IPS DF 19.7 (cell line): ENCODE measurements at regions not wholly inside any gene's neighbourhood (a gene's known extent, or its start where the extent isn't known, plus 50 kb on each side); places are given as distances from the start of the nearest gene placed in this dataset.
A peak's percentile ranks its signal among the peaks of the same experiment; 100 is the strongest.
"Not testable (repeated sequence)": the region's sequence is repeated elsewhere in the genome, so short reads cannot be mapped to it uniquely, and the experiment has no call there.

Experiments
- DNase-seq: peaks from one replicate; pipeline ENCODE4 v3.0.0-alpha.2; 2013; ENCODE audit warnings: low read depth, low spot score

DNA sequence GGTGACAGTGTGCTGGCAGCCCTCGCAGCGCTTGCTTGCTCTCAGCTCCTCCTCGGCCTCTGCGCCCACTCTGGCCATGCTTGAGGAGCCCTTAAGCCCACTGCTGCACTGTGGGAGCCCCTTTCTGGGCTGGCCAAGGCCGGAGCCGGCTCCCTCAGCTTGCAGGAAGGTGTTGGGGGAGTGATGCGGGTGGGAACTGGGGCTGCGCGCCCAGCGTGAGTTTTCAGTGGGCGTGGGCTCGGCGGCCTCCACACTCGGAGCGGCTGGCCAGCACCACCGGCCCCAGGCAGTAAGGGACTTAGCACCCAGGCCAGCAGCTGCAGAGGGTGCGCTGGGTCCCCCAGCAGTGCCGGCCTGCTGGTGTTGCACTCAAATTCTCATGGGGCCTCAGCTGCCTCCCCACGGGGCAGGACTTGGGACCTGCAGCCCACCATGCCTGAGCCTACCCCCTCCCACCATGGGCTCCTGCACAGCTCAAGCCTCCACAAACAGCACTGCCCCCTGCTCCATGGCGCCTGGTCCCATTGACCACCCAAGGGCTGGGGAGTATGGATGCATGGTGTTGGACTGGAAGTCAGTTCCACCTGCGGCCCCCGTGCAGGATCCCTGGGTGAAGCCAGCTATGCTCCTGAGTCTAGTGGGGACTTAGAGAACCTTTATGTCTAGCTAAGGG is 223.1 kb upstream of the PTPRD start:
- no peak for DNase-seq

DNA sequence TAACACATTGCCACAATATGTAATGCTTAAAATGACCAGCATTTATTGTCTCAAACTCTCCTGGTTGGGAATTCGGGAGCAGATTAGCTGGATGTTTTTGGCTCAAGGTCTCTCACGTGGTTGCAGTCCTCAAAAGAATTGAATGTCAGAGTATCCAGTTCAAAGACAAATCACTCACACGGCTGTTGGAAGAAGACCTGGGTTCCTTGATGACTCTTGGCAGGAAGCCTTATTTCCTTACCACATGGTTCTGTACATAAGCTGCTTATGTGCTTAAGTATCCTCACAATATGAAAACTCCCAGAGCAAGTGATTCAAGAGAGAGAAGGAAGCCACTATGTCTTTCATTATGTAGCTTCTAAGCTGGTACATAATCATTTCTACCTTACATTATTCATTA is 230.3 kb upstream of the PTPRD start:
- DNase-seq, result no peak

DNA sequence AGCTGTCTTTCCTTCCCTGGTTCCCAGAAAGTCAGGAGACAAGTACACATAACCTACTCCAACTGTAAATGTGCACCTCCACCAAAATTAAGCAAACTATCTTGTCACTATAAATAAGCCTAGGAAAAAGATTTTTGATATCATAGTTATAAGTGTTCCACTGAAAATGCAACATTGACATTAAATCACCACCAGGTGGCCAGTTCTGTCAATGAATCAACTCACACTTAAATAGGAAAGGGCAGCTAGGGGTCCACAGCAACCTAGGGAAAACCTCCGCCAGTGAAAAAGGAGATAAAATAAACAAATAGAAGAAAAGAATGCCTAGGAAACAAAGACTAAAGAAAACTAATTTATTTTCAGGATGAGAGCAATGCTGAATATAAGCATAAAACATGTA is 243.0 kb upstream of the PTPRD start:
- DNase-seq, result peak; percentile 0

DNA sequence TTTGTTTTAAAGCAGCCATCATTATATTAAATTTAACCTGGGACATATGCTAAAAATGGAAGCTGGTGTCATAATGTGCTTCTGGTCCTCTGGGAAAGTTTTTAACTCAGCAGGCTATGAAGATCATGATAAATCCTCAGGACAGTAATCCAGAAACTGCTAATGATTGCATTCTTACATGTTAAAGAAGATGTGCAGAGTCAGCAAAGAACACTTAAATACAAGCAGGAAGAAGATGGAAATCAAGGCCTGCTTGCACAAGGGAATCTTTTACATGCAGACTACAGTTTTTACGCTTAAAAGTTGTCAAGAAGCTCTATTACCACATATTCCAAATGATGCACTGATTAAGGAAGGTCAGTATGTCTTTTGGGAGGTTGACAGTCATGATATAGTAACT is 246.0 kb upstream of the PTPRD start:
- no peak for DNase-seq

DNA sequence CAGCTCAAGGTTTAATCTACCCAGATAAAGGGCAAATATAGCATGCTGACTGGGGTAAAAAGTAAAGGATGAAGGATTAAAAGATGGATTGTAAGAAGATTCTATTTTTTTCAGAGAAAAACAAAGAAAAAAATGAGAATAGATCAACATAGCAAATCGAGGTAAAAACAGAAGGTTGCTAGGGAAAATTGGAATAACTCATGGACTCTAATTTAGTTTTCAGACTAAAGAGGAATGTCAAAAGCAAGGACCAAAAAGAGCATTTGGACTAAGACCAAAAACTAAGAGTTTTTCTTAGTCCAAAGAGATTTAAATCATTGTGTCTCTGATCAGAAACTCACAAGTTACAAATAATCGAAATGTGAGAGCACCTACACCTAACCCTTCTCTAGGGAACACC is 250.7 kb upstream of the PTPRD start:
- DNase-seq, result no peak

DNA sequence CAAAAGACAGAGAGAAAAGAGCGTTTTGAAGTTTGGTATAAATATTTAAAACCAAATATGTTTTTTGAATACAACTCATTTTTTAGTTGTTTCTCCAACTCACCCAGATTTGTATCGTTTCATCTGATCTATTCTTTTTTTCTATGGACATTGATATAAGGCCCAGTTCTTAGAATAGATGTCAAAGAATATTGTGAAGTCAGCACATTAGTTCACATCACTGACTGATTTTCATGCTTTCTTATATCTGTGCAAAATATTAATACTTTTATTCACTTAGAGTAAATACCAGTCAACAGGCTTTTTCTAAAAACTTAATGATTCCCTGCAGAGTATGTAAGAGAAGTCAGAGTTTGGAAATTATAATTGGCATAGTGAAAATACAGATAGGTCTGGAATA is 254.4 kb upstream of the PTPRD start:
- no peak for DNase-seq

DNA sequence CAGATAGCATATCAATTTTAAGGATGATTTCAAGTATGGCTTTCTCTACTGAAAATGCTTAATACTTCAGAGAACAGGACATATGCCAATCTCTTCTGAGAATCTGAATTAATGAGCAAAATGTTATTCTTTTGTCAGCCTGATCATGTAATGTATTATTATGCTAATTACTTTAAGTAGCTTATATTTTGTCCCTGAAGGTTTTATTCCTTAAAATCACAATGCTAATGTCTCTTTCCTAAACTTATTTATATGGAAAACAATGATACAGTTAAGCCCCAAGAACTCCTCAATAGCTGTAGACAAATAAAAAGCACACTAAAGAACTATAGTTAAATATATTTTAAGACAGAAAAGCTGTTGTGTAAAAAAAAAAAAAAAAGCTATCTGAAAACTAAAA is 256.9 kb upstream of the PTPRD start:
- DNase-seq, result no peak

DNA sequence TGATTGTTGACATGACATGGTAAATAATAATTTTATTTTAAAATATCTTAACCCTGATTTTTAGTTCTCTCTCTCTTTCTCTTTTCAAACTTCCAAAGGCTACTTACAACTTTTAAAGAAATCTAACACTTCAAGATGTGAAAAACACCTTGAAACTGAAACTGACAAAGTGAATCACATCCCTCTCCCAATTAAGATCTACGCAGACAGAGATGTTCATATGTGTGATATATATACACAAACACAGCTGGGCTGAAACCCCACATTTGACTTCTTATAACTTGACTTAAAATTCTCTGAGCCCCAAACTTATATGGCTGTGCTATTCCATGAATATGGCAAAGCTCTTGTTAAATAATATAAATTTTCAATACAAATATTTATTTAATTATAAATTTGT is 261.2 kb upstream of the PTPRD start:
- no peak for DNase-seq

DNA sequence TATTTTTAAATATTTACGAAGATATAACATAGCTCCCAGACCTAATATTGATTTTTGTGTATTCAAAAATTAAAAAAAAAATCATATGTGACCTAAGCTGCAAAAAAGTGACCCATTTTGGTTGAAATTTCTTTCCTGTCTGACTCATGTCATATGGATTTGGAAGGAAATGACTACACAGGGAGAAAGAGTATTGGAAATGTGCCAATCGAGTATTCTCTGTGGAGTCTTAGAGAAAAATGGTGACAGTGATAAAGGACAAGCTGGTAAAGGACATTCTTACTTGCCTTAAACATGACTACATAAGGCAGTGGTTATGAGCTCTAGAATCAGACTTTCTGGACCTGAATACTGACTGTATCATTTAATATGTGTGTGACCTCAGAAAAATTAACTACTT is 262.9 kb upstream of the PTPRD start:
- no peak for DNase-seq

DNA sequence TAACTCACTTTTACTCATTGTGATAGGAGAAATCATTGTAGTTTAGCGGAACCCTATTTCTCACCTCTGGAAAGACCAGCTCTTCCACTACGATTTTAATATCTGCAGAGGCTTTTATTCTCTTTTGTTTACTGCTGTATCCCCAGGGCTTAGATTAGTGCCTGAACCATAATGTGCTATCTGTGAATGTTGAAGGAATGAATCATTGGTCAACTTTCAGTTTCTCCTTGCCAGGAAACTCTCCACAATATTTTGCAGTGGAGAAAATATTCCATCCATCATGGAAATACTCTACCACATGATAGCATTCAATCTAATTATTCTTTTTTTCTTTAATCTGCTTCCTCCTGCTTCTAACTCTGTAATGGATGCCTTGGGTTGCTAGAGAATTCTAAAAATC is 263.5 kb upstream of the PTPRD start:
- no peak for DNase-seq

DNA sequence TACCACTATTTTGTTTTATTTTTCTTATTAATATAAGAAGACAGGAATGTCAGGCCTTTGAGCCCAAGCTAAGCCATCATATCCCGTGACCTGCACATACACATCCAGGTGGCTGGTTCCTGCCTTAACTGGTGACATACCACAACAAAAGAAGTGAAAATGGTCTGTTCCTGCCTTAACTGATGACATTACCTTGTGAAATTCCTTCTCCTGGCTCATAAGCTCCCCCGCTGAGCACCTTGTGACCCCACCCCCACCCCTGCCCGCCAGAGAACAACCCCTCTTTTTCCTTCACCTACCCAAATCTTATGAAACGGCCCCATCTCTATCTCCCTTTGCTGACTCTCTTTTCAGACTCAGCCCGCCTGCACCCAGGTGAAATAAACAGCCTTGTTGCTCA is 277.5 kb upstream of the PTPRD start:
- not testable (repeated sequence) for DNase-seq

DNA sequence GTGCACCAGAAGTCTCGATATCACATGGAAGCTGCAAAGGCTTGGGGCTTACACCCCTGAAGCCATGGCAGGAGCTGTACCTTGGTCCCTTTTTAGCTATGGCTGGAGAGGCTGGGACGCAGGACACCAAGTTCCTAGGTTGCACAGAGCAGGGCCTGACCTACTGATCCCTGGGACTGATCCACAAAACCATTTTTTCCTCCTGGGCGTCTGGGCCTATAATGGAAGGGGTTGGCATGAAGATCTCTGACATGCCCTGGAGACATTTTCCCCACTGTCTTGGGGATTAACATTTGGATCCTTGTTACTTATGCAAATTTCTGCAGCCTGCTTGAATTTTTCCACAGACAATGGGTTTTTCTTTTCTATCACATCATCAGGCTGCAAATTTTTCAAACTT is 286.7 kb upstream of the PTPRD start:
- no peak for DNase-seq

DNA sequence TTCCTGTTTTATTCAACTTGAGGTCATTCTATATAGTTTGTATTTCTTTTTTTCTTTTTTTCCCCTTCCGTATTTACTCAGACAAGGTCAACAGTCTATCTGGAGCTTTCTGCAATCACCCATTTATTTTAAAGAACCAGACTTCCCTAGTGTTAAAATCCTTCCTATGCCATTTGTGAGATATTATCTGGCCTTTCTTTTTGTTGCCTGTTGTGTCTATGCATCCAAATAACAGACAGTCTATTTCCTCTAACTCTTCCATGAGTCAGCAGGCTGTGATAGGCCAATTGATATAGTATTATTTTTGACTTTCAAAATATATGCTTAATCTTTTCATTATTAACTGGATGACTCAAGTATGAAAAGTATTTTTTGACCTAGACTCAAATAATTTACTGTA is 291.2 kb upstream of the PTPRD start:
- no peak for DNase-seq

DNA sequence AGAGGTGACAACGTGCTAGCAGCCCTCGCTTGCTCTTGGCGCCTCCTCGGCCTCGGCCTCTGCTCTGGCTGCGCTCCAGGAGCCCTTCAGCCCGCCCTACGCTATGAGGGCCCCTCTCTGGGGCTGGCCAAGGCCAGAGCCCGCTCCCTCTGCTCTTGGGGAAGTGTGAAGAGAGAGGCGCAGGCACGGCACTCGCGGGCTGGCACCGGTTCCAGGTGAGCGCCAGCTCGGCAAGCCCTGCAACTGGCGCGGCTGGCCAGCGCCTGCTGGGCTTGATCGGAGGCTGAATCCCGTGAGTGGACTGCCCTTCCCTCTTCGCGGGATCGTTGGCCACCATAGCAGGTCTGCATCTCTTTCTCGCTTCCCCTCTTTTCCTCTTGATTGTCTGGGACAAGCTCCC is 298.0 kb upstream of the PTPRD start:
- no peak for DNase-seq

DNA sequence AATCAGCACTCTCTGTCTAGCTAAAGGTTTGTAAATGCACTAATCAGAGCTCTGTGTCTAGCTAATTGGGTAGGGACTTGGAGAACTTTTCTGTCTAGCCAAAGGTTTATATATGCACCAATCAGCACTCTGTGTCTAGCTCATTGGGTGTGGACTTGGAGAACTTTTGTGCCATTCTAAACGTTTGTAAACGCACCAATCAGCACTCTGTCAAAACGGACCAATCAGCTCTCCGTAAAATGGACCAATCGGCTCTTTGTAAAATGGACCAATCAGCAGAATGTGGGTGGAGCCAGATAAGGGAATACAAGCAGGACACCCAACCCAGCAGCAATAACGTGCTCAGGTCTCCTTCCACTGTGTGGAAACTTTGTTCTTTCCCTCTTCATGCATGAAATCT is 298.6 kb upstream of the PTPRD start:
- DNase-seq, result no peak

DNA sequence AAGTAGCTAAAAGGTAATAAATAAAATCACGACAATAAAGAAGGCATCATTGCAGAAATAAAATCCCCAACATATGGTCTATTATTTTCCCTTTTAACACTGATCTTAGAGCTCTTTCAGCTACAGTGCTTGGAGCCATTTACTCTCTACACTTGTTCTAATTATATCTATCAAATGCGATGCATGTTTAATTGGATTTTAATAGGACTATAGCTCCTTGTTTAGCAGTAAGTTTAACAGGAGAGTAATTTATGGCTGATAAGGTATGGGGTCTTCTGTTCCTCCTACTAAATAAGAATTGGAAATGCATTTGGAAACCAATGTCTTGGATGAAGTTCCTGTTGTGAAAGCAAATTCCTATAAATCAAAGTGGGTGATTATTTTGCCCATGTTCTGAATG is 304.2 kb upstream of the PTPRD start:
- no peak for DNase-seq

DNA sequence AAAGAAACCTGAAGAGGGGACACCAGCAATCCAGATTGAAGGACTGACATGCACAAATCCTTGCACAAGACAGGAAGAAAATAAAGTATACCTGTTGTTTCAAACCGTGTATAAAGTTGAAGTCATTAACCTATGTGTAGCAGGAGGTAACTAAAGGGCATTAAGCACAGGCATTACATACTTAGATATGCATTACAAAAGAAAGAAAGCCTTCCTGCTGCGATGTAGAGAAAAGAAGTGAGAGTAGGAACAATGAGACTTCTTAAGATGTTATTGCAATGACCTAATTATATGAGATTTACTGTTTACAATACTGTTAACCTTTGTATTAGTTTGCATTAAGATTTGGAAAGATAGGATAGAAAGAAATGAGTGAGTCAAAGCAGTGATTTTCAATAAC is 308.9 kb upstream of the PTPRD start:
- DNase-seq, result peak; percentile 65

DNA sequence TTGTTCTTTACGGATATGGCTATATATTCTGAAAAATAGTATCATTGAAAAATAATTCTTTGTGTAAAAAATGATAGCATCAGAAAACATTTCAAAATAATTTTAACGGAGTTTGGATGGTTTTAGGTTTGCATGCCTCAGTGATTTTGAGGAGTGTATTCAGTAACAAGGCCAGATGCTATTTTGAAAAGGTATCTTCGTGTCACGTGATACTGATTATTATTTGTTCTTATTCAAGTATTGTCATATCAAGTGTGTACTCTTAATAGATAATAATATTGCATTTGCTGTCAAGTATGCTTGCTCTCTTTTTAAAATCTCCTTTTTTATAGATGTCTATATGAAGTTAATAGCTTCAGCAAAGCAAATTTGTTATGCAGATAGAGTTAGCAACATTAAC is 313.1 kb upstream of the PTPRD start:
- no peak for DNase-seq

DNA sequence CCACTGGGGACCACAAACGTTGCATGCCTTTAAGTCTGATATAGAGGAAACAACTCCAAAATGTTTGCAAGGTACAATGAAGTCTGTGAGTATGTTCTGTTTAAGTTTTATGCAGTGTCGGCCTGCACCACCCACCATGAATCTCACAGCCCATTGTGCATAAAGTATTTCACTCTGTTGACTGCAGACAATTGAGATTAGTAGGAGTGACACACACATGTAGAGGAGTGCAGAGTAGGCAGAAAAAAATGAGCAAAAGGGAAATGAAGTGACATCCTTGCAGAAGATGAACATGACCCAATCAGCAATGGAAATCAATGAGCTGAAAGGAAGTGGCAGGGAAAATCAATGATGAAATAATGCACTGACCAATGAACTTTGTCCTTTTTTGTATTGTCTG is 315.6 kb upstream of the PTPRD start:
- no peak for DNase-seq

DNA sequence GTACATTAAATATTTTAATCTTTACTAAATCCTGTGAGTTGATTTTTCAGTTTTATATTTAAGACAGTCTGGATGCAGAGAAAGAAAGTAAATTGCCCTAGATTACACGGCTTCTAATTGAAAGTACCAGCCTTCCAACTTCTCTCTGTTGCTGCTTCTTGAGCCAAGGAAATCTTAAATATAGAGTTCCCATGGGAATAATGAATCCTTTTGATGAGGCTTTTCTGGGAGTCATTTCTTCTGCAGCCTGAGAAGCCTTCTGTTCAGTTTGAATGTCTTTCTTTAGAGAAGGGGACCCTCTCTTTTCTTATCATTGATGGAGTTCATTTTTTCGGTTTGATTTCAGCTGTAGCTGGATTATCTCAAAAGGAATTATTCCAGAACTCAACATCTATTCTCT is 317.3 kb upstream of the PTPRD start:
- DNase-seq, result no peak

DNA sequence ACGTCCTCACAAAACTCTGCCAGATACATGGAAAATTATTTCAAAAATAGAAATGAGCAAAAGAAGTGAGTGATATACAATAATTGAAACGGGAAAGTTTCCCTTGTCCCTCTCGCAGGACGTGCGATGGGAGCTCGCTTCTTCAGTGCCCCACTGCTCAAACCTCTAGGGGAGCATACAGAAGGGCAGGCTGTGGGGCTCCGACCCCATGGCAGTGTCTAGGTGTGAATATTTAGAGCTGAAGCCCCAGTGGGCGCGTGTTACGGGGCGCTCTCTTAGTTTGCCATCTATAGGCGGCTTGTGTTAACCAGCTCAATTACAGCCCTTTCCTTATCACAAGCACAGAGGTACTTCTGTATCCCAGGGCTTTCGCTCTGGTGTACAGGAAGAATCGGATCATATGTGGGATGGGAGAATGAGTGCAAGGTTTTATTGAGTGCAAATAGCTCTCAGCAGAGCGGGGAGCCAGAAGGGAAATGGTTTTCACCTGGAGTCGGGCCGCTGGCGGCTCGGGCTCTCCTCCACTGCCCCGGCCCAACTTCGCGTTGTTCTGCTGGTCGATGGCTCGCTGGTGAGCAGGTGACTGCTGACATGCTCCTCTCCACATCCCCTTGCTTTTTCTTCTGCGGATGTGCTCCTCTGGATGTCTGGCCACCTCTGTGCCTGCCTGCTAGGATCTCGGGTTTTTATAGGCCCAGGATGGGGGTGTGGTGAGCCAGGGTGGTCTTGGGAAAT is 334.0 kb upstream of the PTPRD start:
- DNase-seq, result no peak

DNA sequence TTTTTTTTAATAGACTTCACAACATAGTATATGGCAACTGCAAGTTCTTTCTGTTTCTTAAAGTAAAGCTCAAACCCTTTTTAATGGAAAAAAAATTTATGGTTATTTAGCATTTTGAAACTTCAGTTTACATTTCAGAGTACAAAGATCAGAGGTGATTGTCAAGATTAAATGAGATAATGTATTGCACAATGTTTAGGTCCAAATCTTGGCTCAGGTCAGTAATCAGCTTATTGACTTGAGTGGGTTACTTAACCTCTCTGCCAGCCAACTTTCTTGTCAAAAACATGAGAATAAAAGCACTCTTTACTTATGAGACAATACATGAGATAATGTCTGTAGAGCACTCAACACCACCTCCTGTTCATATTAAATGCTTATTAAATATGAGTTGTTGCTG is 345.1 kb upstream of the PTPRD start:
- DNase-seq, result no peak

DNA sequence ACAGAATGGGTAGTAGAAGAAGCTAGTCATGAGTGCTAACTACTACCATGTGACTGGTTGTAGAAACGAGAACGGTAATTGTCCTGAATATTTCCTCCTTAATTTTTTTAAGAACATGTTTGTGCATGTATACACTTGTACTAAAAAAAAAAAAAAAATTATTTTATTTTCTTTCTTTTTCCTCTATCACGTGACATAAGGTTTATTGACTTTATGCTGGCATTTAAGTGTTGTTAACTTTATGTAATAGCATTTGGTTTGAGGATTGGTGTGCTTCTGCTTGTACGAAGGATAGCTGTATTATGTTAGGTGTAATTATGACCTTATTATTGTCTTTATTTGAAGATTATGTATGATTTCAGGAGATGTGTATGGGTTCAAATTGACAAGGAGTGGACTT is 349.1 kb upstream of the PTPRD start:
- no peak for DNase-seq

DNA sequence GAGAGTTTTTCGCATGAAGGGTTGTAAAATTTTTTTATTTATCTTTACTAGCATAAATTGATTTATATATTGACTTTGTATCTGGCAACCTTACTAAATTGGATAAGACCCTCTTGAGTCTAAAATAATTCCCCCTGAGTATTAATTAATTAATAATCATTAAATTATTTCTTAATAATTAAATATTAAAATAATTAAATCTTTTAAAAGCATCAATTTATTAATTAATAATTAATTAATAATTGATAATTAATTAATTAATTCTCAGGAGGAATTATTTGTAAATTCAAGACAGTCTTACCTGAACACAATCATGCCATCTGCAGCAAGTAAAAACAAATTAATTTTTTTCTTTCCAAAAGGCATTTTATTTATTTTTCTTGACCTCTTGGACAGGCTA is 370.4 kb upstream of the PTPRD start:
- no peak for DNase-seq
